Breast epithelium (tissue), 3 donors: ENCODE measurements at regions not wholly inside any gene's neighbourhood (a gene's known extent, or its start where the extent isn't known, plus 50 kb on each side); places are given as distances from the start of the nearest gene placed in this dataset.

ENCODE experiments used
- POLR2A ChIP-seq: fragments of 450-650 bp; IDR thresholded peaks from one replicate; pipeline ENCODE4 v1.6.1; 2016; ENCODE audit warnings: antibody characterized with exemption, mild to moderate bottlenecking, moderate library complexity
- POLR2AphosphoS5 ChIP-seq, 3 donors: sonication (generic); formaldehyde crosslinking; IDR thresholded peaks; one replicate each; pipeline ENCODE4 v1.6.1; 2017; ENCODE audit warnings: antibody characterized with exemption in 3 of 3
- TF ChIP-seq, protein P1 (sequence below), 3 donors: fragments of 450-650 bp; IDR thresholded peaks; one replicate each; pipeline ENCODE4 v1.5.1; 2016 to 2017; ENCODE audit warnings: antibody characterized with exemption in 3 of 3, mild to moderate bottlenecking in 3 of 3, moderate library complexity in 3 of 3

DNA sequence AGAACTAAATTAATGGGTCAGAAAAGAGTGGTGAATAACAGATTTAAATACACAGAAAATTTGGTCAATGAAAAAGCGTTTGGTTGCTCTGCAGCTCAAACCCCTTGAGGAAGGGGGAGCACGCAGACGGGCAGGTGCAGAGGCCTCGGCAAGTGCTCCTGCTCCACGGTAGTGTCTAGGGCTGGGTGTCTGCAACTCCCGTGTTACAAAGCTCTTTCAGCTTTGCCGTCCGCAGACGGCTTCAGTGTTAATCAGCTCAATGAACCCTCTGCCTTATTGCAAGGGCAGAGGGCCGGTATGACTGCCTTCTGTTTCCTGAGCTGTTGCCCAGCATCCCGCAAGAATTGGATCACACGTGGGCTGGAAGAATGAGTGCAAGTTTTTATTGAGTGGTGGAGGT is 125.7 kb upstream of the TRHDE start:
- TF ChIP-seq POLR2AphosphoS5 (IDR thresholded peaks at IDR 0.05): no peak
- TF ChIP-seq POLR2A: no peak
- TF ChIP-seq, protein P1, sequence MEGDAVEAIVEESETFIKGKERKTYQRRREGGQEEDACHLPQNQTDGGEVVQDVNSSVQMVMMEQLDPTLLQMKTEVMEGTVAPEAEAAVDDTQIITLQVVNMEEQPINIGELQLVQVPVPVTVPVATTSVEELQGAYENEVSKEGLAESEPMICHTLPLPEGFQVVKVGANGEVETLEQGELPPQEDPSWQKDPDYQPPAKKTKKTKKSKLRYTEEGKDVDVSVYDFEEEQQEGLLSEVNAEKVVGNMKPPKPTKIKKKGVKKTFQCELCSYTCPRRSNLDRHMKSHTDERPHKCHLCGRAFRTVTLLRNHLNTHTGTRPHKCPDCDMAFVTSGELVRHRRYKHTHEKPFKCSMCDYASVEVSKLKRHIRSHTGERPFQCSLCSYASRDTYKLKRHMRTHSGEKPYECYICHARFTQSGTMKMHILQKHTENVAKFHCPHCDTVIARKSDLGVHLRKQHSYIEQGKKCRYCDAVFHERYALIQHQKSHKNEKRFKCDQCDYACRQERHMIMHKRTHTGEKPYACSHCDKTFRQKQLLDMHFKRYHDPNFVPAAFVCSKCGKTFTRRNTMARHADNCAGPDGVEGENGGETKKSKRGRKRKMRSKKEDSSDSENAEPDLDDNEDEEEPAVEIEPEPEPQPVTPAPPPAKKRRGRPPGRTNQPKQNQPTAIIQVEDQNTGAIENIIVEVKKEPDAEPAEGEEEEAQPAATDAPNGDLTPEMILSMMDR (IDR thresholded peaks at IDR 0.05): no peak
